SK-N-SH (cell line): ENCODE measurements at regions not wholly inside any gene's neighbourhood (a gene's known extent, or its start where the extent isn't known, plus 50 kb on each side); places are given as distances from the start of the nearest gene placed in this dataset.

ENCODE experiments used
- CTCF ChIA-PET: fragments of 300-600, 350-600 bp; formaldehyde crosslinking; extraction: SDS; loops from one replicate; lab custom pipeline; 2021; lab: Yijun Ruan, JAX
- POLR2A ChIA-PET: fragments of 350-600 bp; sonication (Branson Sonifier 250); formaldehyde crosslinking; extraction: SDS; loops from one replicate; lab custom pipeline; 2020; ENCODE audit warnings: antibody characterized with exemption, inconsistent platforms; lab: Yijun Ruan, JAX
- DNase-seq: peaks from one replicate; pipeline ENCODE4 v3.0.0; 2012
- H2AFZ ChIP-seq: fragments of 200-600 bp; sonication (generic); 2 replicates; pipeline ENCODE4 v1.8.1; 2016; ENCODE audit warnings: antibody characterized with exemption, mild to moderate bottlenecking, low read depth
- H3F3A ChIP-seq: fragments of 200-600 bp; sonication (generic); replicated peaks from 2 replicates; pipeline ENCODE3; 2016; ENCODE audit warnings: antibody characterized with exemption, mild to moderate bottlenecking; ENCODE audit not compliant: insufficient read depth
- H3K27ac ChIP-seq, 2 experiments: fragments of 200-500 bp in 1 of 2; fragments of 200-600 bp in 1 of 2; sonication (Bioruptor generic) in 1 of 2; sonication (generic), shearing (Covaris generic) in 1 of 2; 2 replicates each; pipeline versions ENCODE4 v1.5.1 to v1.6.1; 2014 to 2016; ENCODE audit warnings: low read depth in 2 of 2, inconsistent platforms in 1 of 2, low read length in 1 of 2, mild to moderate bottlenecking in 1 of 2, mixed read lengths in 1 of 2
- H3K27me3 ChIP-seq: fragments of 200-600 bp; sonication (generic), shearing (Covaris generic); 2 replicates; pipeline ENCODE4 v1.6.1; 2016; ENCODE audit warnings: mixed run types; ENCODE audit not compliant: insufficient read depth
- H3K36me3 ChIP-seq, 2 experiments: fragments of 200-500 bp in 1 of 2; fragments of 200-600 bp in 1 of 2; sonication (Bioruptor generic) in 1 of 2; sonication (generic) in 1 of 2; replicated peaks in 1 of 2; 2 replicates each; pipeline versions ENCODE3 to v1.5.1; 2014 to 2016; ENCODE audit warnings: low read length in 1 of 2, mild to moderate bottlenecking in 1 of 2; ENCODE audit not compliant: insufficient read depth in 2 of 2, control insufficient read depth in 1 of 2
- H3K4me1 ChIP-seq, 2 experiments: fragments of 200-500 bp in 1 of 2; fragments of 200-600 bp in 1 of 2; sonication (Bioruptor generic) in 1 of 2; sonication (generic), shearing (Covaris generic) in 1 of 2; 2 replicates each; pipeline versions ENCODE4 v1.5.1 to v1.6.1; 2014 to 2016; ENCODE audit warnings: low read depth in 1 of 2, low read length in 1 of 2, mixed run types in 1 of 2; ENCODE audit not compliant: insufficient read depth in 2 of 2, control insufficient read depth in 1 of 2
- H3K4me2 ChIP-seq: fragments of 200-600 bp; sonication (generic), shearing (Covaris generic); 2 replicates; pipeline ENCODE4 v1.6.1; 2017; ENCODE audit warnings: mixed run types
- H3K4me3 ChIP-seq, 2 experiments: fragments of 200-500 bp in 1 of 2; fragments of 200-600 bp in 1 of 2; sonication (Bioruptor generic) in 1 of 2; sonication (generic), shearing (Covaris generic) in 1 of 2; 2 replicates each; pipeline versions ENCODE4 v1.5.1 to v1.8.1; 2014 to 2016; ENCODE audit warnings: low read depth in 2 of 2, inconsistent platforms in 1 of 2, low read length in 1 of 2, mild to moderate bottlenecking in 1 of 2, mixed read lengths in 1 of 2, moderate library complexity in 1 of 2
- H3K79me2 ChIP-seq: fragments of 200-600 bp; sonication (generic); 2 replicates; pipeline ENCODE4 v1.8.1; 2017; ENCODE audit warnings: mild to moderate bottlenecking; ENCODE audit not compliant: insufficient read depth
- H3K9ac ChIP-seq: fragments of 200-600 bp; sonication (generic); 2 replicates; pipeline ENCODE4 v1.6.1; 2017; ENCODE audit warnings: mixed run types
- H3K9me2 ChIP-seq: fragments of 200-600 bp; sonication (generic); 2 replicates; pipeline ENCODE4 v1.6.1; 2017; ENCODE audit warnings: mixed run types
- H3K9me3 ChIP-seq: fragments of 200-600 bp; sonication (generic); 2 replicates; pipeline ENCODE4 v1.6.1; 2017; ENCODE audit warnings: mixed run types, mild to moderate bottlenecking, moderate library complexity
- H4K20me1 ChIP-seq: fragments of 200-600 bp; sonication (generic); 2 replicates; pipeline ENCODE4 v1.6.1; 2017; ENCODE audit warnings: mild to moderate bottlenecking, mixed run types; ENCODE audit not compliant: insufficient read depth
- CHD2 ChIP-seq: fragments of 150-350 bp; IDR thresholded peaks from 2 replicates; pipeline ENCODE4 v1.6.1; 2018; ENCODE audit warnings: low read length; ENCODE audit not compliant: partially characterized antibody
- CTCF ChIP-seq: fragments of 200-600 bp; sonication (generic); IDR thresholded peaks from 2 replicates; pipeline ENCODE4 v1.6.1; 2017; ENCODE audit warnings: antibody characterized with exemption, mild to moderate bottlenecking, moderate library complexity
- FOSL2 ChIP-seq: IDR thresholded peaks from 2 replicates; pipeline ENCODE4 v1.4.0; 2012; ENCODE audit warnings: low read depth, mild to moderate bottlenecking, moderate library complexity, borderline replicate concordance
- FOXJ3 ChIP-seq: sonication (generic); formaldehyde crosslinking; IDR thresholded peaks from 2 replicates; pipeline ENCODE4 v1.5.1; 2020; ENCODE audit warnings: mild to moderate bottlenecking, missing genetic modification reagents
- GABPA ChIP-seq: IDR thresholded peaks from 2 replicates; pipeline ENCODE4 v1.4.0; 2012; ENCODE audit warnings: low read depth, mild to moderate bottlenecking
- MEF2A ChIP-seq: IDR thresholded peaks from 2 replicates; pipeline ENCODE4 v1.4.0; 2012; ENCODE audit warnings: low read depth, borderline replicate concordance
- MXI1 ChIP-seq: IDR thresholded peaks from 2 replicates; pipeline ENCODE4 v1.6.1; 2012; ENCODE audit warnings: mild to moderate bottlenecking, low read depth, low read length, improper control_type of control experiment
- NFIC ChIP-seq: IDR thresholded peaks from 2 replicates; pipeline ENCODE4 v1.4.0; 2012; ENCODE audit warnings: borderline replicate concordance
- PBX3 ChIP-seq: IDR thresholded peaks from 2 replicates; pipeline ENCODE4; 2012
- POLR2AphosphoS5 ChIP-seq: IDR thresholded peaks from 2 replicates; pipeline ENCODE4 v1.6.1; 2012; ENCODE audit warnings: low read depth, low read length
- RFX5 ChIP-seq: IDR thresholded peaks from 2 replicates; pipeline ENCODE4 v1.6.1; 2012; ENCODE audit warnings: mild to moderate bottlenecking, improper control_type of control experiment, low read length
- RXRA ChIP-seq: IDR thresholded peaks from 2 replicates; pipeline ENCODE4 v1.4.0; 2012; ENCODE audit warnings: low read depth, mild to moderate bottlenecking, borderline replicate concordance
- SMC3 ChIP-seq: IDR thresholded peaks from 2 replicates; pipeline ENCODE4 v1.6.1; 2012; ENCODE audit warnings: low read depth, low read length, improper control_type of control experiment
- TCF12 ChIP-seq: IDR thresholded peaks from 2 replicates; pipeline ENCODE4 v1.4.0; 2012
- USF2 ChIP-seq: fragments of 150-350 bp; IDR thresholded peaks from 2 replicates; pipeline ENCODE4 v1.6.1; 2017; ENCODE audit warnings: antibody characterized with exemption, low read length, low read depth, borderline replicate concordance
- YY1 ChIP-seq: IDR thresholded peaks from 2 replicates; pipeline ENCODE4 v1.4.0; 2012; ENCODE audit warnings: low read depth, mild to moderate bottlenecking
- WGBS: methylation state at CpG from one replicate; pipeline ENCODE4 v1.1.6; 2017; ENCODE audit warnings: low lambda C conversion rate; 5-methylcytosine and 5-hydroxymethylcytosine counted together
- TF ChIP-seq, protein P1 (sequence below): IDR thresholded peaks from 2 replicates; pipeline ENCODE4 v1.4.0; 2012; ENCODE audit warnings: low read depth, borderline replicate concordance
- TF ChIP-seq, protein P2 (sequence below): IDR thresholded peaks from 2 replicates; pipeline ENCODE4 v1.6.1; 2012; ENCODE audit warnings: mild to moderate bottlenecking, low read depth, low read length, moderate library complexity

DNA sequence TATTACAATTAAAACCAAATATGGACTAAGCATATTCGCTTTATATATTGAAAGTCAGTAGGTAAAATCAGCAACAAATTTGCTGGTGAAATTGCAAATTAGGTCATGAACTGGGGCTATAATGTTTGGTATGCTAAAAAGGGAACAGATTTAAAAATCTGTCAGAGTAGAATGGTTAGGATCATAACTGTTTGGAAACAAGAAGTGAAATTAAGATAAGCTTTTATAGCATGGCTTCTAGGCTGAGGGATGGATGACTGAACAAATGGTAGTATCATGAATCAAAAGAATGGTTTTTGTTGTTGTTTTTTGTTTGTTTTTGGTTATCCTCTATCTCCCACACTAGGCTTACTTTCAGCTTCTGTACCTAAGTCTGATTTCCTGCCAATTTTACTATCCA is 1090.4 kb downstream of the PCDH9 start:
- Histone ChIP-seq H3K9ac (no peak overlapping the region), H3F3A (no peaks in the 10 kb centered on the region), H2AFZ (no peak overlapping the region), H4K20me1 (no peaks in the 10 kb centered on the region), H3K4me2 (no peak overlapping the region), H3K4me1 (no peaks in the 10 kb centered on the region), H3K27ac (no peak overlapping the region), H3K9me2 (no peaks in the 10 kb centered on the region), H3K4me3 (no peak overlapping the region), H3K36me3 (no peaks in the 10 kb centered on the region), H3K27me3 (no peaks in the 10 kb centered on the region), H3K9me3 (no peaks in the 10 kb centered on the region), H3K79me2 (no peaks in the 10 kb centered on the region)
- DNase-seq = no peak
- ChIA-PET POLR2A (no interaction called here), CTCF (interaction anchor here (0.9 kb wide), 1 partner anchor 9 kb away, joined by 3 read pairs; no protein-coding TSS in a partner anchor)
- WGBS = 7% methylated on average over 1 of the region's 1 CpG
- TF ChIP-seq MEF2A (no peak), USF2 (no peak), FOSL2 (no peak), RXRA (no peak), YY1 (no peak), CTCF (no peak), RFX5 (no peak), FOXJ3 (no peak), CHD2 (no peak), POLR2AphosphoS5 (no peak), MXI1 (no peak), NFIC (no peak), TCF12 (no peak), GABPA (no peak), PBX3 (no peak), SMC3 (no peak)
- TF ChIP-seq, protein P1, sequence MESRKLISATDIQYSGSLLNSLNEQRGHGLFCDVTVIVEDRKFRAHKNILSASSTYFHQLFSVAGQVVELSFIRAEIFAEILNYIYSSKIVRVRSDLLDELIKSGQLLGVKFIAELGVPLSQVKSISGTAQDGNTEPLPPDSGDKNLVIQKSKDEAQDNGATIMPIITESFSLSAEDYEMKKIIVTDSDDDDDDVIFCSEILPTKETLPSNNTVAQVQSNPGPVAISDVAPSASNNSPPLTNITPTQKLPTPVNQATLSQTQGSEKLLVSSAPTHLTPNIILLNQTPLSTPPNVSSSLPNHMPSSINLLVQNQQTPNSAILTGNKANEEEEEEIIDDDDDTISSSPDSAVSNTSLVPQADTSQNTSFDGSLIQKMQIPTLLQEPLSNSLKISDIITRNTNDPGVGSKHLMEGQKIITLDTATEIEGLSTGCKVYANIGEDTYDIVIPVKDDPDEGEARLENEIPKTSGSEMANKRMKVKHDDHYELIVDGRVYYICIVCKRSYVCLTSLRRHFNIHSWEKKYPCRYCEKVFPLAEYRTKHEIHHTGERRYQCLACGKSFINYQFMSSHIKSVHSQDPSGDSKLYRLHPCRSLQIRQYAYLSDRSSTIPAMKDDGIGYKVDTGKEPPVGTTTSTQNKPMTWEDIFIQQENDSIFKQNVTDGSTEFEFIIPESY = no peak
- TF ChIP-seq, protein P2, sequence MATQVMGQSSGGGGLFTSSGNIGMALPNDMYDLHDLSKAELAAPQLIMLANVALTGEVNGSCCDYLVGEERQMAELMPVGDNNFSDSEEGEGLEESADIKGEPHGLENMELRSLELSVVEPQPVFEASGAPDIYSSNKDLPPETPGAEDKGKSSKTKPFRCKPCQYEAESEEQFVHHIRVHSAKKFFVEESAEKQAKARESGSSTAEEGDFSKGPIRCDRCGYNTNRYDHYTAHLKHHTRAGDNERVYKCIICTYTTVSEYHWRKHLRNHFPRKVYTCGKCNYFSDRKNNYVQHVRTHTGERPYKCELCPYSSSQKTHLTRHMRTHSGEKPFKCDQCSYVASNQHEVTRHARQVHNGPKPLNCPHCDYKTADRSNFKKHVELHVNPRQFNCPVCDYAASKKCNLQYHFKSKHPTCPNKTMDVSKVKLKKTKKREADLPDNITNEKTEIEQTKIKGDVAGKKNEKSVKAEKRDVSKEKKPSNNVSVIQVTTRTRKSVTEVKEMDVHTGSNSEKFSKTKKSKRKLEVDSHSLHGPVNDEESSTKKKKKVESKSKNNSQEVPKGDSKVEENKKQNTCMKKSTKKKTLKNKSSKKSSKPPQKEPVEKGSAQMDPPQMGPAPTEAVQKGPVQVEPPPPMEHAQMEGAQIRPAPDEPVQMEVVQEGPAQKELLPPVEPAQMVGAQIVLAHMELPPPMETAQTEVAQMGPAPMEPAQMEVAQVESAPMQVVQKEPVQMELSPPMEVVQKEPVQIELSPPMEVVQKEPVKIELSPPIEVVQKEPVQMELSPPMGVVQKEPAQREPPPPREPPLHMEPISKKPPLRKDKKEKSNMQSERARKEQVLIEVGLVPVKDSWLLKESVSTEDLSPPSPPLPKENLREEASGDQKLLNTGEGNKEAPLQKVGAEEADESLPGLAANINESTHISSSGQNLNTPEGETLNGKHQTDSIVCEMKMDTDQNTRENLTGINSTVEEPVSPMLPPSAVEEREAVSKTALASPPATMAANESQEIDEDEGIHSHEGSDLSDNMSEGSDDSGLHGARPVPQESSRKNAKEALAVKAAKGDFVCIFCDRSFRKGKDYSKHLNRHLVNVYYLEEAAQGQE = no peak
